OCI-LY3 (cell line): ENCODE measurements at regions not wholly inside any gene's neighbourhood (a gene's known extent, or its start where the extent isn't known, plus 50 kb on each side); places are given as distances from the start of the nearest gene placed in this dataset.
A peak's percentile ranks its signal among the peaks of the same experiment; 100 is the strongest.

Source experiments
- H2AFZ ChIP-seq: fragments of 200-600, 300-600 bp; shearing (Covaris generic); 2 replicates; pipeline ENCODE4 v1.6.0; 2014; ENCODE audit warnings: antibody characterized with exemption, low read depth, low read length
- H3K27ac ChIP-seq: fragments of 200-600, 300-600 bp; sonication (generic); 2 replicates; pipeline ENCODE4 v1.5.1; 2014; ENCODE audit warnings: mild to moderate bottlenecking, low read length, moderate library complexity, mixed read lengths
- H3K27me3 ChIP-seq: fragments of 200-600, 300-600 bp; sonication (generic); 2 replicates; pipeline ENCODE4 v1.6.1; 2014; ENCODE audit warnings: low read depth, low read length, mixed read lengths
- H3K36me3 ChIP-seq: fragments of 200-600, 300-600 bp; sonication (generic); replicated peaks from 2 replicates; pipeline ENCODE3; 2014; ENCODE audit warnings: low read depth, low read length, mixed read lengths
- H3K4me1 ChIP-seq: fragments of 300-600, 200-600 bp; sonication (generic); 2 replicates; pipeline ENCODE4 v1.6.1; 2014; ENCODE audit warnings: low read length, mixed read lengths
- H3K4me2 ChIP-seq: fragments of 200-600, 300-600 bp; sonication (generic); 2 replicates; pipeline ENCODE4 v1.6.1; 2014; ENCODE audit warnings: low read length, mixed read lengths
- H3K4me3 ChIP-seq: fragments of 300-600, 200-600 bp; sonication (generic); 2 replicates; pipeline ENCODE4 v1.5.1; 2014; ENCODE audit warnings: antibody characterized with exemption, mild to moderate bottlenecking, low read length, moderate library complexity
- H3K79me2 ChIP-seq: fragments of 300-600, 200-600 bp; shearing (Covaris generic); 2 replicates; pipeline ENCODE4 v1.6.1; 2014; ENCODE audit warnings: mild to moderate bottlenecking, low read length, mixed read lengths
- H3K9ac ChIP-seq: fragments of 300-600, 200-600 bp; shearing (Covaris generic); 2 replicates; pipeline ENCODE4 v1.6.0; 2014; ENCODE audit warnings: mild to moderate bottlenecking, low read length, moderate library complexity
- H3K9me3 ChIP-seq: fragments of 200-600, 300-600 bp; shearing (Covaris generic); 2 replicates; pipeline ENCODE4 v1.6.1; 2014; ENCODE audit warnings: low read length, mixed read lengths; ENCODE audit not compliant: insufficient read depth
- H4K20me1 ChIP-seq: fragments of 200-600, 300-600 bp; sonication (generic); 2 replicates; pipeline ENCODE4 v1.6.1; 2016; ENCODE audit warnings: low read length, mixed read lengths; ENCODE audit not compliant: insufficient read depth
- CTCF ChIP-seq: fragments of 200-600, 300-600 bp; sonication (generic); IDR thresholded peaks from 2 replicates; pipeline ENCODE4 v1.5.1; 2014; ENCODE audit warnings: antibody characterized with exemption, low read length, low read depth
- EZH2phosphoT487 ChIP-seq: fragments of 200-600 bp; shearing (Covaris generic); IDR thresholded peaks from 2 replicates; pipeline ENCODE4 v1.6.1; 2018; ENCODE audit warnings: antibody characterized with exemption, mixed run types, low read depth

GRCh38 chr4:153071958-153072598 lies 132.2 kb upstream of the TRIM2 start:
- Histone ChIP-seq H3K36me3 (no peaks in the 10 kb centered on the region), H3K27ac (no peak overlapping the region)

GRCh38 chr4:153072661-153073060 lies 131.6 kb upstream of the TRIM2 start:
- no peak overlapping the region for H3K27ac ChIP-seq
- H3K9ac ChIP-seq, result no peak overlapping the region
- no peak for TF ChIP-seq EZH2phosphoT487
- no peak for TF ChIP-seq CTCF
- H3K36me3 ChIP-seq, result no peaks in the 10 kb centered on the region
- H4K20me1 ChIP-seq, result no peaks in the 10 kb centered on the region
- H2AFZ ChIP-seq, result no peak overlapping the region
- no peak overlapping the region for H3K4me3 ChIP-seq
- no peak overlapping the region for H3K4me2 ChIP-seq
- H3K27me3 ChIP-seq, result no peaks in the 10 kb centered on the region
- no peaks in the 10 kb centered on the region for H3K9me3 ChIP-seq
- H3K79me2 ChIP-seq, result no peaks in the 10 kb centered on the region
- peaks cover 20% of the 10 kb centered on the region for H3K4me1 ChIP-seq

More at GRCh38 chr4:153071958-153072598, 132.2 kb upstream of the TRIM2 start:
- H3K4me1 ChIP-seq, result peaks cover 20% of the 10 kb centered on the region
- H4K20me1 ChIP-seq, result no peaks in the 10 kb centered on the region
- no peaks in the 10 kb centered on the region for H3K27me3 ChIP-seq
- H2AFZ ChIP-seq, result no peak overlapping the region
- no peak overlapping the region for H3K9ac ChIP-seq
- no peak overlapping the region for H3K4me3 ChIP-seq
- H3K79me2 ChIP-seq, result no peaks in the 10 kb centered on the region
- no peak overlapping the region for H3K4me2 ChIP-seq
- no peak for TF ChIP-seq CTCF
- TF ChIP-seq EZH2phosphoT487, result no peak
- H3K9me3 ChIP-seq, result no peaks in the 10 kb centered on the region

GRCh38 chr4:153074486-153074885 lies 129.8 kb upstream of the TRIM2 start:
- no peaks in the 10 kb centered on the region for H3K36me3 ChIP-seq
- H4K20me1 ChIP-seq, result no peaks in the 10 kb centered on the region
- H3K4me1 ChIP-seq, result peaks cover 20% of the 10 kb centered on the region
- no peaks in the 10 kb centered on the region for H3K9me3 ChIP-seq
- H3K79me2 ChIP-seq, result no peaks in the 10 kb centered on the region
- no peak overlapping the region for H3K4me3 ChIP-seq
- H3K27ac ChIP-seq, result no peak overlapping the region
- peaks cover 13% of the 10 kb centered on the region for H3K27me3 ChIP-seq
- H3K9ac ChIP-seq, result no peak overlapping the region
- H2AFZ ChIP-seq, result no peak overlapping the region
- H3K4me2 ChIP-seq, result peak overlapping the region; percentile 46
- TF ChIP-seq CTCF (no peak), EZH2phosphoT487 (no peak)

GRCh38 chr4:153074936-153075630 lies 129.2 kb upstream of the TRIM2 start:
- Histone ChIP-seq H3K4me1 (peaks cover 20% of the 10 kb centered on the region), H3K9me3 (no peaks in the 10 kb centered on the region), H2AFZ (no peak overlapping the region), H3K4me2 (peak overlapping the region; percentile 46), H3K4me3 (no peak overlapping the region), H3K27me3 (peaks cover 18% of the 10 kb centered on the region), H3K27ac (no peak overlapping the region), H4K20me1 (no peaks in the 10 kb centered on the region), H3K9ac (no peak overlapping the region), H3K79me2 (no peaks in the 10 kb centered on the region), H3K36me3 (no peaks in the 10 kb centered on the region)
- TF ChIP-seq EZH2phosphoT487 (no peak), CTCF (no peak)
